ENCODE measurements at regions not wholly inside any gene's neighbourhood (a gene's known extent, or its start where the extent isn't known, plus 50 kb on each side); places are given as distances from the start of the nearest gene placed in this dataset.

GRCh38 chr11:11755871-11756270, 85.9 kb upstream of the USP47 start:
- no peak for DNase-seq

GRCh38 chr11:11752679-11753078, 89.1 kb upstream of the USP47 start:
- DNase-seq: no peak

GRCh38 chr11:11750017-11750878, 91.5 kb upstream of the USP47 start:
- no peak for DNase-seq

GRCh38 chr11:11748706-11749365, 92.9 kb upstream of the USP47 start:
- DNase-seq: no peak

- DNase-seq: no peak
Observed at GRCh38 chr11:11747570-11747969, 94.2 kb upstream of the USP47 start.

- no peak for DNase-seq
Observed at GRCh38 chr11:11746449-11746848, 95.3 kb upstream of the USP47 start.

- no peak for DNase-seq
Observed at GRCh38 chr11:11743216-11743615, 98.6 kb upstream of the USP47 start.

GRCh38 chr11:11742486-11742885, 99.3 kb upstream of the USP47 start:
- no peak for DNase-seq

- no peak for DNase-seq
Observed at GRCh38 chr11:11740836-11741235, 100.9 kb upstream of the USP47 start.

- no peak for DNase-seq
Observed at GRCh38 chr11:11740073-11740702, 101.6 kb upstream of the USP47 start.

- DNase-seq: no peak
Observed at GRCh38 chr11:11738370-11738769, 103.4 kb upstream of the USP47 start.

- no peak for DNase-seq
Observed at GRCh38 chr11:11735586-11735985, 106.2 kb upstream of the USP47 start.

GRCh38 chr11:11733246-11733747, 108.5 kb upstream of the USP47 start:
- DNase-seq: no peak

GRCh38 chr11:11732116-11732515, 109.7 kb upstream of the USP47 start:
- no peak for DNase-seq

- DNase-seq: peak; percentile 62
Observed at GRCh38 chr11:11731311-11732083, 109.7 kb upstream of the GALNT18 start.

- DNase-seq: no peak
Observed at GRCh38 chr11:11728386-11728785, 106.6 kb upstream of the GALNT18 start.

- DNase-seq: no peak
Observed at GRCh38 chr11:11725438-11725837, 103.6 kb upstream of the GALNT18 start.

- DNase-seq: no peak
Observed at GRCh38 chr11:11724994-11725393, 103.2 kb upstream of the GALNT18 start.

- no peak for DNase-seq
Observed at GRCh38 chr11:11722861-11723260, 101.1 kb upstream of the GALNT18 start.

GRCh38 chr11:11722246-11722645, 100.4 kb upstream of the GALNT18 start:
- DNase-seq: no peak

GRCh38 chr11:11718511-11718910, 96.7 kb upstream of the GALNT18 start:
- DNase-seq: no peak

- DNase-seq: no peak
Observed at GRCh38 chr11:11717064-11717725, 95.4 kb upstream of the GALNT18 start.

Measured in NCI-H345 (cell line).